Skeletal muscle satellite cell (primary cell): ENCODE measurements at regions not wholly inside any gene's neighbourhood (a gene's known extent, or its start where the extent isn't known, plus 50 kb on each side); places are given as distances from the start of the nearest gene placed in this dataset.
"Not testable (repeated sequence)": the region's sequence is repeated elsewhere in the genome, so short reads cannot be mapped to it uniquely, and the experiment has no call there.

Source experiments
- H3K27me3 ChIP-seq: 2 replicates; pipeline ENCODE4 v1.7.0; 2013; ENCODE audit warnings: low read length; ENCODE audit not compliant: control insufficient read depth, insufficient read depth
- H3K36me3 ChIP-seq: 2 replicates; pipeline ENCODE4 v1.7.0; 2013; ENCODE audit warnings: mild to moderate bottlenecking, control low read depth, low read length; ENCODE audit not compliant: insufficient read depth
- H3K4me1 ChIP-seq: 2 replicates; pipeline ENCODE4 v1.7.0; 2013; ENCODE audit warnings: low read length; ENCODE audit not compliant: control insufficient read depth, insufficient read depth
- H3K4me2 ChIP-seq: 2 replicates; pipeline ENCODE4 v1.7.0; 2013; ENCODE audit warnings: mild to moderate bottlenecking, low read length
- H3K4me3 ChIP-seq: 2 replicates; pipeline ENCODE4 v1.7.0; 2013; ENCODE audit warnings: low read length
- H3K9ac ChIP-seq: 2 replicates; pipeline ENCODE4 v1.7.0; 2013; ENCODE audit warnings: mild to moderate bottlenecking, low read depth, low read length, moderate library complexity
- H3K9me3 ChIP-seq: replicated peaks from 2 replicates; pipeline ENCODE4 v1.7.0; 2013; ENCODE audit warnings: mild to moderate bottlenecking, control low read depth, low read length

DNA sequence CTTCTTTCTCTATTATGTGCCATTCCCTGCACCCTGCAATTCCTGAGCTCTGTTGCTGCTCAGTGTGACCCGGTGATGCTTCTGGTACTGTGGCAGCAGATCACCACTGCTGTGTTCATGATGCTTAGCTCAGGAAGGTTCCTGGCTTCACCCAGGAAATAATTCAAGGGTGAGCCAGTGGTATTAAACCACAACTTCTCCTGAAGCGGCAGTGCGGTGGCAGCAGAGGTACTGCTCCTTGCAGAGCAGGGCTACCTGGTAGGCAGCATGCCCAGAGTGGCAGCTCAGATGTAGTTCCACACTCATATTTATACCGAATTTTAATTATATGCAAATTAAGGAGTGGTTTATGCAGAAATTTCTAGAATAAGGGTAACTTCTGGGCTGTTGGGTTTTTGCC, 213.8 kb upstream of the ZNF608 start:
- Histone ChIP-seq H3K9ac (no peak overlapping the region), H3K27me3 (no peaks in the 10 kb centered on the region), H3K4me2 (no peak overlapping the region), H3K9me3 (no peaks in the 10 kb centered on the region), H3K4me3 (no peak overlapping the region), H3K4me1 (peaks cover 10% of the 10 kb centered on the region), H3K36me3 (no peaks in the 10 kb centered on the region)

GRCh38 chr5:124961521-124961920, 215.1 kb upstream of the ZNF608 start:
- H3K27me3 ChIP-seq = no peaks in the 10 kb centered on the region
- H3K9me3 ChIP-seq = no peaks in the 10 kb centered on the region
- H3K4me2 ChIP-seq = no peak overlapping the region

DNA sequence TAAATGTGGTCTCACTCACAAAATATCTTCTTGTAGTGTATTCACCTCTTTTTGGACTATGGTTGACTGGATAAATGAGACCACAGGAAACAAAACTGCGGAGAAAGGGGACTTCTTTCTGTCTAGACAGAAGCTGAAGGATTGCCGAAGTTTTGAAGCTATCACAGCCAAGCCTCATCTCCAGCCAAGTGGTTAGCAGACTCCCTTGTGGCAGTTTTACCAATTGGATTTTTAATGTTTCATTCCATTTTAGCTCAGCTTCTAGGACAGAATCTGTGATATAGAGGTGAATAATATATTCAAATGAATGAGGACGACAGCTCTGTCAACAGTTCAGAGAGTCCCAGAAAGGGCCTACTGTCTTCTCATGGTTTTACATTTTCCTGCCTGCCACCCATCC, 215.7 kb upstream of the ZNF608 start:
- Histone ChIP-seq H3K36me3 (no peaks in the 10 kb centered on the region), H3K4me3 (no peak overlapping the region), H3K9ac (no peak overlapping the region), H3K9me3 (no peaks in the 10 kb centered on the region), H3K4me2 (no peak overlapping the region), H3K4me1 (peaks cover 10% of the 10 kb centered on the region), H3K27me3 (no peaks in the 10 kb centered on the region)

More at GRCh38 chr5:124961521-124961920, 215.1 kb upstream of the ZNF608 start:
- Histone ChIP-seq H3K36me3 (no peaks in the 10 kb centered on the region), H3K4me3 (no peak overlapping the region), H3K9ac (no peak overlapping the region), H3K4me1 (peaks cover 10% of the 10 kb centered on the region)

DNA sequence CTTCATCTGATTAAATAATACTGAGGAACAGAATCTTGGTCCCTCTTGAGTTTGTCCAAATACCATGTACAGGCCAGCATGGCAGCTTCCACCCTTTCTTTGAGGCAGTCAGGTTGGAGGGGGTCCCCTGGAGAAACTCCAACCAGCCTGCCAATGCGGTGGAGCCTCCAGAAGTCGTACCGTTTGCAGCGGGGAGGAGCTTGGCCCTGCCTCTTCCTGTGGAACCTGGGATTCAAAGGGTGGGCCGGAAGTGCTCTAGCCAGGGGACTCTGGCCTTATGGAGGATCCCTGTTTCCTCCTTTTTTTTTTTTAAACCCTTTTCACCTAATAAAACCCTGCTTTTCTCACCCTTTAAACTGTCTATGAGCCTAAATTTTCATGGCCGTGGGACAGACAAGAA, 216.3 kb upstream of the ZNF608 start:
- no peaks in the 10 kb centered on the region for H3K36me3 ChIP-seq
- H3K27me3 ChIP-seq = no peaks in the 10 kb centered on the region
- no peaks in the 10 kb centered on the region for H3K9me3 ChIP-seq
- no peak overlapping the region for H3K9ac ChIP-seq
- no peak overlapping the region for H3K4me2 ChIP-seq
- H3K4me1 ChIP-seq = peaks cover 10% of the 10 kb centered on the region
- no peak overlapping the region for H3K4me3 ChIP-seq

GRCh38 chr5:124963236-124963919, 216.9 kb upstream of the ZNF608 start:
- H3K4me1 ChIP-seq = peaks cover 10% of the 10 kb centered on the region
- no peaks in the 10 kb centered on the region for H3K9me3 ChIP-seq
- no peak overlapping the region for H3K9ac ChIP-seq
- no peaks in the 10 kb centered on the region for H3K27me3 ChIP-seq
- H3K4me2 ChIP-seq = no peak overlapping the region
- H3K36me3 ChIP-seq = no peaks in the 10 kb centered on the region
- no peak overlapping the region for H3K4me3 ChIP-seq

DNA sequence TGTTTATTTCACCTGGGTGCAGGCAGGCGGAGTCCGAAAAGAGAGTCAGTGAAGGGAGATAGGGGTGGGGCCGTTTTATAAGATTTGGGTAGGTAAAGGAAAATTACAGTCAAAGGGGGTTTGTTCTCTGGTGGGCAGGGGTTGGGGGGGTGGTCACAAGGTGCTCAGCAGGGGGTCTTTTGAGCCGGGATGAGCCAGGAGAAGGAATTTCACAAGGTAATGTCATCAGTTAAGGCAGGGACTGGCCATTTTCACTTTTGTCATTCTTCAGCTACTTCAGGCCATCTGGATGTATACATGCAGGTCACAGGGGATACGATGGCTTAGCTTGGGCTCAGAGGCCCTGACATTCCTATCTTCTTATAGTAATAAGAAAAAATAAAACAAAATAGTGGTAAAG, 220.3 kb upstream of the ZNF608 start:
- not testable (repeated sequence) for H3K27me3 ChIP-seq, H3K4me1 ChIP-seq, H3K4me3 ChIP-seq, H3K4me2 ChIP-seq, H3K36me3 ChIP-seq, H3K9ac ChIP-seq, H3K9me3 ChIP-seq

GRCh38 chr5:124970381-124970780, 223.9 kb upstream of the ZNF608 start:
- not testable (repeated sequence) for H3K27me3 ChIP-seq, H3K9ac ChIP-seq, H3K4me1 ChIP-seq, H3K4me3 ChIP-seq, H3K9me3 ChIP-seq, H3K36me3 ChIP-seq, H3K4me2 ChIP-seq

GRCh38 chr5:124972703-124973102, 226.3 kb upstream of the ZNF608 start:
- no peak overlapping the region for H3K9ac ChIP-seq
- no peak overlapping the region for H3K4me3 ChIP-seq

GRCh38 chr5:124973661-124974060, 227.2 kb upstream of the ZNF608 start:
- no peaks in the 10 kb centered on the region for H3K36me3 ChIP-seq
- no peaks in the 10 kb centered on the region for H3K9me3 ChIP-seq
- no peak overlapping the region for H3K4me3 ChIP-seq
- no peaks in the 10 kb centered on the region for H3K4me1 ChIP-seq
- H3K9ac ChIP-seq = no peak overlapping the region
- H3K4me2 ChIP-seq = no peak overlapping the region
- no peaks in the 10 kb centered on the region for H3K27me3 ChIP-seq

More at GRCh38 chr5:124972703-124973102, 226.3 kb upstream of the ZNF608 start:
- no peaks in the 10 kb centered on the region for H3K4me1 ChIP-seq
- no peaks in the 10 kb centered on the region for H3K9me3 ChIP-seq
- no peaks in the 10 kb centered on the region for H3K27me3 ChIP-seq
- H3K4me2 ChIP-seq = no peak overlapping the region
- no peaks in the 10 kb centered on the region for H3K36me3 ChIP-seq

DNA sequence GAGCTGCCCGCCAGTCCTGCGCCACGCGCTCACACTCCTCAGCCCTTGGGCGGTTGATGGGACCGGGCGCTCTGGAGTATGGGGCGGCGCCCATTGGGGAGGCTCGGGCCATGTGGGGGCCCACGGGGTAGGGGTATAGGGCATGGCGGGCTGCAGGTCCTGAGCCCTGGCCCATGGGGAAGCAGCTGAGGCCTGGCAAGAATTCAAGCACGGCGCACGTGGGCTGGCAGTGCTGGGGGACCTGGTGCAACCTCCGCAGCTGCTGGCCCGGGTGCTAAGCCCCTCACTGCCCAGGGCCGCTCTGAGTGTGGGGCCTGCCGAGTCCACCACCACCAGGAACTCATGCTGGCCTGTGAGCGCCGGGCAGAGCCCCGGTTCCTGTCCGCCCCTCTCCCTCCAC, 229.6 kb upstream of the ZNF608 start:
- no peak overlapping the region for H3K4me3 ChIP-seq
- no peaks in the 10 kb centered on the region for H3K9me3 ChIP-seq
- H3K36me3 ChIP-seq = no peaks in the 10 kb centered on the region
- H3K9ac ChIP-seq = no peak overlapping the region
- H3K27me3 ChIP-seq = no peaks in the 10 kb centered on the region
- H3K4me2 ChIP-seq = no peak overlapping the region
- H3K4me1 ChIP-seq = no peaks in the 10 kb centered on the region

DNA sequence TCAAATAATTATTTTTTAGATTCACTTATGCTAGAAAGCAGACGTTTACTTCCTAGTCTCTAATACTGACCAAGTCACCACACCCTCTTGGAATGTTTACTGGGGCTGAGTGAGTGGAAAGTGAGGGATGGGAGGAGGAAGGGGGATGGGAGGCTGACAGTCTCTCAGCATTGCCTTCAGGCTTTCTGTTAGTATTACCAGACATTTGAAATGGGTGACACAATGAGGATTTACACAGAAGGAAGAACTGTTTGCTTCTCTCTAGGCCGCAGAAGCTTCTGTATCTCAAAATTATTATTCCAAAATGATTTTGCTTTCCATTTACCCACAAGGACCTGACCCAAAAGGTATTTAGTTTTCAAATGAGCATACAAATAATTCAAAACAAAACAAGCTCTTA, 232.8 kb upstream of the ZNF608 start:
- Histone ChIP-seq H3K36me3 (no peaks in the 10 kb centered on the region), H3K27me3 (no peaks in the 10 kb centered on the region), H3K9me3 (no peaks in the 10 kb centered on the region), H3K4me2 (no peak overlapping the region), H3K9ac (no peak overlapping the region), H3K4me1 (no peaks in the 10 kb centered on the region), H3K4me3 (no peak overlapping the region)

DNA sequence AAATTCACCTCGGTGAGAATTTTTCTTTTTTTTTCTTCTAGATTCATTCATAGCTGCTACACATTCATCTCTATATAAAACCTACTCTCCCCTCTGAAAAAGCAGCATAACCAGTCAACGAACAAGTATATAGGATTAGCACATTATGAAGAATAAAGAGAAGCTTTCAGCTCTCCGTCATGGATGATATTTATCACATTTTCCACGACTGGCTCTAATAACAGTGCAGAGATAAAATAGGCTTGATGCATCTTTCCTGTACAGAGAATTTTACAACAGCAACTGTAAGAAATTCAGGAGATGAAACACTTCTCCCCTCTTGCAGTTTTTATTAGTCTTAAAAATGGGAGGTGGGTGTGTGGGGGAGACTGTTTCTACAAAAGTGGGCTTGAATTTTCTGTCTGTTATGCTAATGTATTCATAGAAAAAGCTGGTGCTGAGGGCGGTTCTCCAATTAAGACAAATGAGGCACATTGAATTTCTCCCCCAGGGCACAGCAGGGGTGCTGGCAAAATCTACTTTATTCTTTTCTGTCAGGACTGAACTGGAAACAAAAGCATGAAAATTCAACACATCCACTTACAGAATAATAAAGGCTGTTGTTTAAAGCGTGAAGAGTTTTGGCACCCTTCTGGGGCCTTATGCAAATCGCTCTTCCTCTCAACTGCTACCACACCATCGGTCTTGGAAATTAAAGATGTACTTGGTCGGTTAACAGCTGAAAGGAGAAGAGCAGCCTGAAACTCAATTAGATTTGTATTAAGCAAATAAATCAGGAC, 233.9 kb upstream of the ZNF608 start:
- Histone ChIP-seq H3K36me3 (no peaks in the 10 kb centered on the region), H3K4me1 (no peaks in the 10 kb centered on the region), H3K4me3 (no peak overlapping the region), H3K9me3 (no peaks in the 10 kb centered on the region), H3K27me3 (no peaks in the 10 kb centered on the region), H3K4me2 (no peak overlapping the region), H3K9ac (no peak overlapping the region)
